HepG2 (cell line): ENCODE measurements at regions not wholly inside any gene's neighbourhood (a gene's known extent, or its start where the extent isn't known, plus 50 kb on each side); places are given as distances from the start of the nearest gene placed in this dataset.

Experiments
- ATAC-seq: fragments of 200-7000 bp; cut with Tn5 transposase; 3 replicates; pipeline ENCODE4 v1.9.1; 2020; ENCODE audit warnings: mild to moderate bottlenecking, moderate library complexity
- BruUV-seq: library from RNA; stranded (reverse); fragments of 400-500 nt; replicated peaks from 2 replicates; lab custom pipeline; 2021; lab: Mats Ljungman, UMichigan
- CTCF ChIA-PET: fragments of 300-600 bp; formaldehyde crosslinking; extraction: SDS; loops from one replicate; lab custom pipeline; 2021; ENCODE audit warnings: low total read pairs, inconsistent platforms, low intra/inter-chr PET ratio; lab: Yijun Ruan, JAX
- POLR2A ChIA-PET: fragments of 350-600 bp; sonication (Branson Sonifier 250); formaldehyde crosslinking; loops from one replicate; lab custom pipeline; 2020; ENCODE audit warnings: antibody characterized with exemption, inconsistent platforms; lab: Yijun Ruan, JAX
- DNase-seq: peaks from one replicate; pipeline ENCODE4 v3.0.0-alpha.2; 2015; ENCODE audit warnings: low spot score
- FAIRE-seq: peaks from 3 replicates; lab custom pipeline; 2011; peaks lifted over from hg19 to GRCh38; lab: Jason Lieb, UNC
- H2AFZ ChIP-seq: one replicate; pipeline ENCODE4 v1.6.1; 2011; ENCODE audit warnings: low read length, inconsistent platforms
- H3K27ac ChIP-seq: fragments of 300-600 bp; 3 replicates; pipeline ENCODE4 v1.8.0; 2011; ENCODE audit warnings: mixed run types, mild to moderate bottlenecking, mixed read lengths, low read length, inconsistent platforms; ENCODE audit not compliant: insufficient read depth; ENCODE audit errors: extremely low read length
- H3K27me3 ChIP-seq, 2 experiments: fragments of 200-600 bp in 1 of 2; 2 replicates in 1 of 2; 3 replicates in 1 of 2; pipeline versions ENCODE4 v1.6.0 to v1.8.0; 2011; ENCODE audit warnings: low read length in 2 of 2, mild to moderate bottlenecking in 2 of 2, moderate library complexity in 2 of 2, inconsistent platforms in 1 of 2; ENCODE audit not compliant: insufficient read depth in 2 of 2, control insufficient read depth in 1 of 2
- H3K36me3 ChIP-seq, 2 experiments: fragments of 200-600 bp in 1 of 2; replicated peaks in 1 of 2; 2 replicates in 1 of 2; 3 replicates in 1 of 2; pipeline versions ENCODE4 v1.5.1 to v1.8.0; 2011; ENCODE audit warnings: low read length in 2 of 2, inconsistent platforms in 1 of 2; ENCODE audit not compliant: insufficient read depth in 2 of 2, control insufficient read depth in 1 of 2
- H3K4me1 ChIP-seq: 2 replicates; pipeline ENCODE4 v1.5.1; 2012; ENCODE audit warnings: low read length, inconsistent platforms; ENCODE audit not compliant: insufficient read depth
- H3K4me2 ChIP-seq: 2 replicates; pipeline ENCODE4 v1.6.0; 2011; ENCODE audit warnings: low read depth, low read length, inconsistent platforms
- H3K4me3 ChIP-seq, 3 experiments: fragments of 200-600 bp in 1 of 3; sonication (generic), shearing (Covaris generic) in 1 of 3; replicated peaks in 1 of 3; 2 replicates each; pipeline ENCODE4 v1.5.1; 2011 to 2016; ENCODE audit warnings: low read length in 3 of 3, inconsistent platforms in 2 of 3, low read depth in 2 of 3, mild to moderate bottlenecking in 2 of 3, control low read depth in 1 of 3, mixed read lengths in 1 of 3; ENCODE audit not compliant: insufficient read depth in 1 of 3
- H3K79me2 ChIP-seq: one replicate; pipeline ENCODE4 v1.6.1; 2011; ENCODE audit warnings: low read length, inconsistent platforms; ENCODE audit not compliant: insufficient read depth
- H3K9ac ChIP-seq: 2 replicates; pipeline ENCODE4 v1.6.0; 2011; ENCODE audit warnings: mild to moderate bottlenecking, low read depth, low read length, inconsistent platforms; ENCODE audit not compliant: insufficient read depth
- H3K9me3 ChIP-seq: 2 replicates; pipeline ENCODE4 v1.5.1; 2012; ENCODE audit warnings: mild to moderate bottlenecking, low read length
- H4K20me1 ChIP-seq: 2 replicates; pipeline ENCODE4 v1.6.0; 2011; ENCODE audit warnings: inconsistent platforms, mild to moderate bottlenecking, low read length, moderate library complexity; ENCODE audit not compliant: insufficient read depth
- CCDC6 ChIP-seq: sonication (generic); formaldehyde crosslinking; IDR thresholded peaks from 2 replicates; pipeline ENCODE4 v1.8.1; 2022; ENCODE audit warnings: mild to moderate bottlenecking, missing genetic modification reagents, moderate library complexity
- FOSL1 ChIP-seq: sonication (generic); formaldehyde crosslinking; IDR thresholded peaks from 2 replicates; pipeline ENCODE4 v1.9.0; 2021; ENCODE audit warnings: missing genetic modification reagents, borderline replicate concordance
- GTF3A ChIP-seq: sonication (generic); formaldehyde crosslinking; conservative IDR thresholded peaks from 2 replicates; pipeline ENCODE4 v1.4.0; 2020; ENCODE audit warnings: mild to moderate bottlenecking, missing genetic modification reagents
- HES4 ChIP-seq: sonication (generic); formaldehyde crosslinking; IDR thresholded peaks from 2 replicates; pipeline ENCODE4 v1.9.0; 2021; ENCODE audit warnings: mild to moderate bottlenecking, missing genetic modification reagents, borderline replicate concordance
- HOXA3 ChIP-seq: sonication (generic); formaldehyde crosslinking; IDR thresholded peaks from 2 replicates; pipeline ENCODE4 v1.5.0; 2020; ENCODE audit warnings: missing genetic modification reagents
- IKZF4 ChIP-seq: sonication (generic); formaldehyde crosslinking; IDR thresholded peaks from 2 replicates; pipeline ENCODE4 v1.5.1; 2020; ENCODE audit warnings: borderline replicate concordance, mild to moderate bottlenecking, low read depth, missing genetic modification reagents; ENCODE audit errors: not compliant biosample characterization
- NFE2L1 ChIP-seq: sonication (generic); formaldehyde crosslinking; IDR thresholded peaks from 2 replicates; pipeline ENCODE4 v1.4.0; 2020; ENCODE audit warnings: missing genetic modification reagents, mild to moderate bottlenecking, borderline replicate concordance
- RFX1 ChIP-seq: fragments of 450-650 bp; IDR thresholded peaks from 2 replicates; pipeline ENCODE4 v1.6.1; 2017
- SKI ChIP-seq: fragments of 450-650 bp; IDR thresholded peaks from one replicate; pipeline ENCODE4 v1.6.1; 2018; ENCODE audit warnings: mild to moderate bottlenecking; ENCODE audit not compliant: partially characterized antibody
- SP2 ChIP-seq: sonication (generic); formaldehyde crosslinking; IDR thresholded peaks from 2 replicates; pipeline ENCODE4 v1.5.1; 2020; ENCODE audit warnings: mild to moderate bottlenecking, missing genetic modification reagents
- TIGD3 ChIP-seq: sonication (generic); formaldehyde crosslinking; IDR thresholded peaks from 2 replicates; pipeline ENCODE4 v1.5.1; 2020; ENCODE audit warnings: mild to moderate bottlenecking, missing genetic modification reagents, borderline replicate concordance
- ZBTB2 ChIP-seq: sonication (generic); formaldehyde crosslinking; IDR thresholded peaks from 2 replicates; pipeline ENCODE4 v1.8.0; 2022; ENCODE audit warnings: low read depth, missing genetic modification reagents
- ZBTB49 ChIP-seq: sonication (generic); formaldehyde crosslinking; IDR thresholded peaks from 2 replicates; pipeline ENCODE4 v1.4.0; 2020; ENCODE audit warnings: missing genetic modification reagents, borderline replicate concordance
- ZFP90 ChIP-seq: sonication (generic); formaldehyde crosslinking; IDR thresholded peaks from 2 replicates; pipeline ENCODE4 v1.8.0; 2022; ENCODE audit warnings: missing genetic modification reagents, mild to moderate bottlenecking, inconsistent platforms, borderline replicate concordance
- ZNF224 ChIP-seq: sonication (generic); formaldehyde crosslinking; IDR thresholded peaks from 2 replicates; pipeline ENCODE4 v1.5.0; 2020; ENCODE audit warnings: mild to moderate bottlenecking, missing genetic modification reagents
- ZNF496 ChIP-seq: sonication (generic); formaldehyde crosslinking; IDR thresholded peaks from 2 replicates; pipeline ENCODE4 v1.8.1; 2023; ENCODE audit warnings: mild to moderate bottlenecking, moderate library complexity, missing genetic modification reagents; ENCODE audit not compliant: insufficient replicate concordance
- ZNF546 ChIP-seq: sonication (generic); formaldehyde crosslinking; conservative IDR thresholded peaks from 2 replicates; pipeline ENCODE4 v1.8.1; 2023; ENCODE audit warnings: mild to moderate bottlenecking, missing genetic modification reagents
- ZNF589 ChIP-seq: sonication (generic); formaldehyde crosslinking; conservative IDR thresholded peaks from 2 replicates; pipeline ENCODE4 v1.8.0; 2022; ENCODE audit warnings: mild to moderate bottlenecking, moderate library complexity, missing genetic modification reagents
- ZNF615 ChIP-seq: sonication (generic); formaldehyde crosslinking; IDR thresholded peaks from 2 replicates; pipeline ENCODE4 v1.5.0; 2020; ENCODE audit warnings: mild to moderate bottlenecking, missing genetic modification reagents, borderline replicate concordance
- ZNF782 ChIP-seq: sonication (generic); formaldehyde crosslinking; IDR thresholded peaks from 2 replicates; pipeline ENCODE4 v1.4.0; 2020; ENCODE audit warnings: missing genetic modification reagents, mild to moderate bottlenecking, borderline replicate concordance
- WGBS: methylation state at CpG from one replicate; pipeline ENCODE4 v1.1.6; 2017; ENCODE audit warnings: low lambda C conversion rate; 5-methylcytosine and 5-hydroxymethylcytosine counted together
- in situ Hi-C: cut with HindIII; loops from 2 replicates; pipeline ENCODE4 v1.10.0; 2017; ENCODE audit warnings: low pct_unique_long_range_greater_than_20kb; ENCODE audit not compliant: extremely low pct_ligation_motif_present
- intact Hi-C: fragments of 100-400 bp; cut with micrococcal nuclease; formaldehyde crosslinking; loops from one replicate; pipeline ENCODE4 v1.10.0; 2022; ENCODE audit not compliant: unreplicated experiment

- Histone ChIP-seq H3K79me2 (no peaks in the 10 kb centered on the region), H3K36me3 (no peaks in the 10 kb centered on the region), H3K9me3 (peaks cover 73% of the 10 kb centered on the region), H4K20me1 (no peaks in the 10 kb centered on the region)
- 0% methylated on average over 1 of the region's 1 CpG for WGBS
- TF ChIP-seq ZNF782 (no peak), ZNF224 (CRISPR knock-in tag) (no peak), GTF3A (CRISPR knock-in tag) (no peak), CCDC6 (CRISPR knock-in tag) (no peak), ZNF546 (CRISPR knock-in tag) (no peak), SP2 (CRISPR knock-in tag) (no peak), HOXA3 (CRISPR knock-in tag) (no peak), IKZF4 (CRISPR knock-in tag) (no peak), FOSL1 (no peak), ZBTB49 (CRISPR knock-in tag) (no peak), ZNF496 (CRISPR knock-in tag) (no peak), ZBTB2 (CRISPR knock-in tag) (no peak), ZNF615 (CRISPR knock-in tag) (no peak), TIGD3 (CRISPR knock-in tag) (no peak), SKI (no peak), HES4 (CRISPR knock-in tag) (no peak), RFX1 (no peak), NFE2L1 (CRISPR knock-in tag) (no peak), ZFP90 (CRISPR knock-in tag) (no peak), ZNF589 (CRISPR knock-in tag) (no peak)
- TF ChIP-seq, all 625 proteins: peak for 0
- H3K27ac ChIP-seq = no peak overlapping the region
- POLR2A ChIA-PET = no interaction called here
- CTCF ChIA-PET = no interaction called here
- H3K4me3 ChIP-seq = no peak overlapping the region
- FAIRE-seq (no peak), ATAC-seq (no peak), DNase-seq (no peak)
- no peaks in the 10 kb centered on the region for H3K27me3 ChIP-seq
- intact Hi-C loops = no loop called here
- no TSS peak for BruUV-seq
- H3K4me2 ChIP-seq = no peak overlapping the region
- H2AFZ ChIP-seq = no peak overlapping the region
- no peak overlapping the region for H3K9ac ChIP-seq
- H3K4me1 ChIP-seq = no peaks in the 10 kb centered on the region
- in situ Hi-C loops = no loop called here
Observed at GRCh38 chr14:84036840-84037239, 1493.1 kb upstream of the FLRT2 start.
